ENCODE measurements at regions not wholly inside any gene's neighbourhood (a gene's known extent, or its start where the extent isn't known, plus 50 kb on each side); places are given as distances from the start of the nearest gene placed in this dataset.

DNA sequence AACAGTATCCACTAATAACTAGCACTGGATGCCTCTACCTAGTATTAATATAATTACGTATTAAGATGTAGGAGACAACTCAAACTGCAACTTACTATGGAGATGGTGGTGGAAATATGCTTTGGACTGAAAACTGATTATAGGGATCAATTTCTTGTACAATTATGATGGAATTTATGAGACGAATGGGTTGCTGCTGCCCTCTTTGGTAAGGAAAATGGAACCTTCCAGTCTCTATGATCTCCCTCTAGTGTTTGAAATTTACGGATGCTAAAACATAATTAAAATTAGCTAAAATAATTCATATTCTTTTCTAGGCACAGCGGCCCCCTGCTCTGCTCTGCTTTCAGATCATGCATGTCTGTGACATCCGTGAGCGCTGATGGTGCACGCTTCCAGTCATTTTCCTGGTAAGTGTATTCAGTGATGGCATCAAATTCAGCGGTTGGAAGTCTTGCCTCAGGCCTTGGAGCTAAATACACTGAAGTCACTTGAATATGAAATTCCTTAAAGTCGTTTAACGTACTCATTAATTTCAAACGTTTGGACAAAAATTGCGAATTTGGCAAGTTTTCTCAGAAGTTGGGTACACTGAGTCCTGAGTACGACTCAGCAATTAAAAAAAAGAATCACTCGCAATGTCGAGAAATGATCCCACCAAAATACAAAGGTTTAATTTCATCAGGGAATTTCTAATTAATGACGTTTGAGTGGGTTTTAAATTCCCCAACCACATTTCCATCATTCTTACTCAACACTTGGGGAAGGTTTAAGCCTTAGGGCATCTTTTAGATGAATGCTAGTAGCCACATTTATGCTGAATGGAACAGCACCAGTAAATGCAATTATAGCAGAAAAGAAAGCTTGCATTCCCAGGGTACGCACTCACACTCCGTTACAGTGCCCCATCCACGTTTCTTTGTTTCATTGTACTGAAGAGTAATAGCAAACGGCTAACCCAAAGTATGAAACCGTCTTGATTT lies 132.6 kb downstream of the NR2F2 start:
- no peaks in the 10 kb centered on the region for H3K27me3 ChIP-seq (ENCODE audit: insufficient read depth, low read length, poor library complexity)
- H3K9ac ChIP-seq (ENCODE audit: low read depth, low read length) = no peak overlapping the region
- H4K20me1 ChIP-seq (ENCODE audit: insufficient read depth, low read length) = no peaks in the 10 kb centered on the region
- no peak overlapping the region for H2AFZ ChIP-seq (ENCODE audit: low read depth, low read length)
- no peak overlapping the region for H3K27ac ChIP-seq (ENCODE audit: low read length)
- no peaks in the 10 kb centered on the region for H3K36me3 ChIP-seq (ENCODE audit: insufficient read depth, low read length)
- no peaks in the 10 kb centered on the region for H3K4me1 ChIP-seq (ENCODE audit: insufficient read depth, low read length)
- DNase-seq = no peak
- H3K79me2 ChIP-seq (ENCODE audit: insufficient read depth, low read length) = no peaks in the 10 kb centered on the region
- no peaks in the 10 kb centered on the region for H3K9me3 ChIP-seq (ENCODE audit: insufficient read depth, low read length, severe bottlenecking)
- no peak overlapping the region for H3K4me2 ChIP-seq (ENCODE audit: insufficient read depth, low read length)
- no peak for ATAC-seq (ENCODE audit: insufficient read depth, low read depth)
- no peak overlapping the region for H3K4me3 ChIP-seq (ENCODE audit: low read depth in 1 of 2, low read length in 2 of 2)
- no peak for TF ChIP-seq EZH2 (IDR thresholded peaks at IDR 0.05; ENCODE audit: borderline replicate concordance, low read depth, low read length, severe bottlenecking)
- TF ChIP-seq, protein P1, sequence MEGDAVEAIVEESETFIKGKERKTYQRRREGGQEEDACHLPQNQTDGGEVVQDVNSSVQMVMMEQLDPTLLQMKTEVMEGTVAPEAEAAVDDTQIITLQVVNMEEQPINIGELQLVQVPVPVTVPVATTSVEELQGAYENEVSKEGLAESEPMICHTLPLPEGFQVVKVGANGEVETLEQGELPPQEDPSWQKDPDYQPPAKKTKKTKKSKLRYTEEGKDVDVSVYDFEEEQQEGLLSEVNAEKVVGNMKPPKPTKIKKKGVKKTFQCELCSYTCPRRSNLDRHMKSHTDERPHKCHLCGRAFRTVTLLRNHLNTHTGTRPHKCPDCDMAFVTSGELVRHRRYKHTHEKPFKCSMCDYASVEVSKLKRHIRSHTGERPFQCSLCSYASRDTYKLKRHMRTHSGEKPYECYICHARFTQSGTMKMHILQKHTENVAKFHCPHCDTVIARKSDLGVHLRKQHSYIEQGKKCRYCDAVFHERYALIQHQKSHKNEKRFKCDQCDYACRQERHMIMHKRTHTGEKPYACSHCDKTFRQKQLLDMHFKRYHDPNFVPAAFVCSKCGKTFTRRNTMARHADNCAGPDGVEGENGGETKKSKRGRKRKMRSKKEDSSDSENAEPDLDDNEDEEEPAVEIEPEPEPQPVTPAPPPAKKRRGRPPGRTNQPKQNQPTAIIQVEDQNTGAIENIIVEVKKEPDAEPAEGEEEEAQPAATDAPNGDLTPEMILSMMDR (IDR thresholded peaks at IDR 0.05; ENCODE audit: borderline replicate concordance, extremely low read depth, low read length, poor library complexity, severe bottlenecking) = no peak

DNA sequence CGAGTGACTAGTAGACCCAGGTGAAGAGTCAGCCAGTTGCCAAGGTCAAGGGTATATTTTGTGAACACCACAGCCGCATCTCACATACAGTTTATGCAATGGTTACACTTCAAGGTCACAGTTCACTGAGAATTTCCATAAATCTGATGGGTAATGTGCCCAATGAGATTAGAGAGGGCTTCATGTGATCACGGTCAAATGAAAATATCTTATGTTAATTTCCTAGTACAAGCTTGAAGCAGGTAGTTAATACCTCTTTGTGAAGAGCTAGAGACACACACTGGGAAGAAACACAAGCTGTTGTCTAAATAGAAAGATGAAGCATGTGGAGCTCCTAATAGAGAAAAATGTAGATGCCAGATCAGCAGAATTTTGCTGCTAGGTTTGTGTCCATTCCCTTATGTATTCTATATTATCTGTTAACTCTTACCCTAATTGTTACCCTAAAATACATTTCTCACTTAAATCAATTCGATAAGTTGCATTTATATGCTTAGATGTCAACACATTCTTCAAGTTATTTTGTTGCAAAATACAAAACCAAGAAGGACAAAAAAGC lies 136.0 kb downstream of the NR2F2 start:
- H3K4me3 ChIP-seq (ENCODE audit: low read depth in 1 of 2, low read length in 2 of 2) = no peak overlapping the region
- H3K27me3 ChIP-seq (ENCODE audit: insufficient read depth, low read length, poor library complexity) = peaks cover 4% of the 10 kb centered on the region
- no peaks in the 10 kb centered on the region for H3K79me2 ChIP-seq (ENCODE audit: insufficient read depth, low read length)
- H4K20me1 ChIP-seq (ENCODE audit: insufficient read depth, low read length) = no peaks in the 10 kb centered on the region
- ATAC-seq (ENCODE audit: insufficient read depth, low read depth) (no peak), DNase-seq (no peak)
- no peak overlapping the region for H3K4me2 ChIP-seq (ENCODE audit: insufficient read depth, low read length)
- TF ChIP-seq EZH2 (IDR thresholded peaks at IDR 0.05; ENCODE audit: borderline replicate concordance, low read depth, low read length, severe bottlenecking) = no peak
- TF ChIP-seq, protein P1 (IDR thresholded peaks at IDR 0.05; ENCODE audit: borderline replicate concordance, extremely low read depth, low read length, poor library complexity, severe bottlenecking) = no peak
- no peaks in the 10 kb centered on the region for H3K36me3 ChIP-seq (ENCODE audit: insufficient read depth, low read length)
- H3K27ac ChIP-seq (ENCODE audit: low read length) = no peak overlapping the region
- H3K9me3 ChIP-seq (ENCODE audit: insufficient read depth, low read length, severe bottlenecking) = no peaks in the 10 kb centered on the region
- no peak overlapping the region for H2AFZ ChIP-seq (ENCODE audit: low read depth, low read length)
- no peaks in the 10 kb centered on the region for H3K4me1 ChIP-seq (ENCODE audit: insufficient read depth, low read length)
- no peak overlapping the region for H3K9ac ChIP-seq (ENCODE audit: low read depth, low read length)

DNA sequence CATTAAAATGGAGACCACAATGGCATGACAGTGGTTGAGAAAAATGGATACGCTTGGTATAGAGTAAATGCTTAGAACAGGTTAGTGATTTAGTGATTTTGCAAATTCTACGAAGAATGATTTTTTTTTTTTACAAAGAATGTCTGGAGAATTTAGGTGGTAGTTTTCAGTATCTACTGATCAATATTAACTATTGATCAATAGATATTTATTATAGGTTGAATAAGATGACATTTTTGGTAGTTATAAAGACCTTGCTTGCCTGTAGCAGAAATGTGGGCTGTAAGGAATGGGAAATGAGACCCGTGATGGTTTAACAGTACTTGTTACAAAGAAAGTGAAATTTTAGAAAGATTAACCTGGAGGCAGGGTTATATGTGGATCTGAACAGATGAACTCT lies 137.5 kb downstream of the NR2F2 start:
- H3K27ac ChIP-seq (ENCODE audit: low read length) = no peak overlapping the region
- H3K4me3 ChIP-seq (ENCODE audit: low read depth in 1 of 2, low read length in 2 of 2) = no peak overlapping the region
- no peaks in the 10 kb centered on the region for H3K79me2 ChIP-seq (ENCODE audit: insufficient read depth, low read length)
- TF ChIP-seq, protein P1 (IDR thresholded peaks at IDR 0.05; ENCODE audit: borderline replicate concordance, extremely low read depth, low read length, poor library complexity, severe bottlenecking) = no peak
- no peak for TF ChIP-seq EZH2 (IDR thresholded peaks at IDR 0.05; ENCODE audit: borderline replicate concordance, low read depth, low read length, severe bottlenecking)
- no peak overlapping the region for H3K9ac ChIP-seq (ENCODE audit: low read depth, low read length)
- ATAC-seq (ENCODE audit: insufficient read depth, low read depth) (no peak), DNase-seq (no peak)
- H3K27me3 ChIP-seq (ENCODE audit: insufficient read depth, low read length, poor library complexity) = peaks cover 4% of the 10 kb centered on the region
- no peaks in the 10 kb centered on the region for H4K20me1 ChIP-seq (ENCODE audit: insufficient read depth, low read length)
- no peaks in the 10 kb centered on the region for H3K36me3 ChIP-seq (ENCODE audit: insufficient read depth, low read length)
- H3K9me3 ChIP-seq (ENCODE audit: insufficient read depth, low read length, severe bottlenecking) = no peaks in the 10 kb centered on the region
- H3K4me2 ChIP-seq (ENCODE audit: insufficient read depth, low read length) = no peak overlapping the region
- no peaks in the 10 kb centered on the region for H3K4me1 ChIP-seq (ENCODE audit: insufficient read depth, low read length)
- no peak overlapping the region for H2AFZ ChIP-seq (ENCODE audit: low read depth, low read length)
